CD14-positive monocyte (primary cell): ENCODE measurements at regions not wholly inside any gene's neighbourhood (a gene's known extent, or its start where the extent isn't known, plus 50 kb on each side); places are given as distances from the start of the nearest gene placed in this dataset.
"Not testable (repeated sequence)": the region's sequence is repeated elsewhere in the genome, so short reads cannot be mapped to it uniquely, and the experiment has no call there.

Source experiments
- DNase-seq, 3 donors: peaks; one replicate each; pipeline ENCODE4 v3.0.0-alpha.2; 2011 to 2022
- H2AFZ ChIP-seq: 2 replicates; pipeline ENCODE4 v1.6.0; 2012; ENCODE audit warnings: mild to moderate bottlenecking, low read depth, low read length, inconsistent platforms; ENCODE audit not compliant: insufficient read depth, poor library complexity, severe bottlenecking
- H3K27ac ChIP-seq, 2 donors: 1 replicate in 1 of 2; 2 replicates in 1 of 2; pipeline ENCODE4 v1.5.1; 2012 to 2013; ENCODE audit warnings: low read length in 2 of 2, control low read depth in 1 of 2, inconsistent platforms in 1 of 2, low read depth in 1 of 2, mild to moderate bottlenecking in 1 of 2
- H3K27me3 ChIP-seq, 2 donors: one replicate each; pipeline versions ENCODE4 v1.6.0 to v1.6.1; 2011 to 2013; ENCODE audit warnings: low read length in 2 of 2; ENCODE audit not compliant: control insufficient read depth in 2 of 2, insufficient read depth in 2 of 2
- H3K36me3 ChIP-seq, 2 donors: replicated peaks in 1 of 2; 1 replicate in 1 of 2; 2 replicates in 1 of 2; pipeline versions ENCODE4 v1.5.1 to v1.6.1; 2012 to 2013; ENCODE audit warnings: low read length in 2 of 2, control low read depth in 1 of 2, inconsistent platforms in 1 of 2, mild to moderate bottlenecking in 1 of 2; ENCODE audit not compliant: insufficient read depth in 2 of 2, control insufficient read depth in 1 of 2
- H3K4me1 ChIP-seq, 2 donors: 1 replicate in 1 of 2; 2 replicates in 1 of 2; pipeline versions ENCODE4 v1.5.1 to v1.6.1; 2012 to 2013; ENCODE audit warnings: low read length in 2 of 2, control low read depth in 1 of 2, inconsistent platforms in 1 of 2, mild to moderate bottlenecking in 1 of 2, moderate library complexity in 1 of 2; ENCODE audit not compliant: insufficient read depth in 2 of 2, control insufficient read depth in 1 of 2
- H3K4me2 ChIP-seq: replicated peaks from 2 replicates; pipeline ENCODE3; 2012; ENCODE audit warnings: low read length, moderate library complexity, mild to moderate bottlenecking; ENCODE audit not compliant: poor library complexity, severe bottlenecking; ENCODE audit errors: extremely low read depth
- H3K4me3 ChIP-seq, 3 experiments: fragments of 200-600 bp in 1 of 3; sonication (generic) in 1 of 3; replicated peaks in 1 of 3; 1 replicate in 2 of 3; 2 replicates in 1 of 3; pipeline ENCODE4 v1.5.1; 2011 to 2013; ENCODE audit warnings: low read length in 3 of 3, mild to moderate bottlenecking in 3 of 3, control low read depth in 2 of 3, low read depth in 2 of 3, inconsistent platforms in 1 of 3, moderate library complexity in 1 of 3
- H3K79me2 ChIP-seq: 2 replicates; pipeline ENCODE4 v1.6.0; 2012; ENCODE audit warnings: mild to moderate bottlenecking, control low read depth, inconsistent platforms, low read length, moderate library complexity; ENCODE audit not compliant: insufficient read depth
- H3K9ac ChIP-seq: 2 replicates; pipeline ENCODE4 v1.6.0; 2017; ENCODE audit warnings: low read length, mild to moderate bottlenecking; ENCODE audit not compliant: insufficient read depth, poor library complexity, severe bottlenecking
- H3K9me3 ChIP-seq, 2 donors: replicated peaks in 1 of 2; 1 replicate in 1 of 2; 2 replicates in 1 of 2; pipeline versions ENCODE4 v1.5.1 to v1.6.1; 2012 to 2013; ENCODE audit warnings: low read length in 2 of 2, control low read depth in 1 of 2; ENCODE audit not compliant: control insufficient read depth in 1 of 2, insufficient read depth in 1 of 2
- H4K20me1 ChIP-seq: 2 replicates; pipeline ENCODE4 v1.6.0; 2012; ENCODE audit warnings: mild to moderate bottlenecking, low read length, control low read depth, moderate library complexity; ENCODE audit not compliant: insufficient read depth
- H3K27ac Mint-ChIP-seq, 7 donors: one replicate each; pipeline ENCODE4 v1.8.0; 2020; ENCODE audit warnings: mild to moderate bottlenecking in 7 of 7, mixed read lengths in 7 of 7, moderate library complexity in 6 of 7, inconsistent platforms in 2 of 7
- H3K27me3 Mint-ChIP-seq, 3 donors: one replicate each; pipeline ENCODE4 v1.8.0; 2021 to 2022; ENCODE audit warnings: low read depth in 3 of 3, mild to moderate bottlenecking in 3 of 3, mixed read lengths in 3 of 3, moderate library complexity in 3 of 3, inconsistent platforms in 1 of 3
- H3K36me3 Mint-ChIP-seq, 2 donors: one replicate each; pipeline ENCODE4 v1.8.0; 2020; ENCODE audit warnings: mixed read lengths in 2 of 2, inconsistent platforms in 1 of 2, mild to moderate bottlenecking in 1 of 2
- H3K4me1 Mint-ChIP-seq: one replicate; pipeline ENCODE4 v1.8.0; 2020; ENCODE audit warnings: mild to moderate bottlenecking, mixed read lengths
- H3K4me3 Mint-ChIP-seq, 2 donors: one replicate each; pipeline ENCODE4 v1.8.0; 2020; ENCODE audit warnings: mild to moderate bottlenecking in 2 of 2, mixed read lengths in 2 of 2, moderate library complexity in 1 of 2
- H3K9me3 Mint-ChIP-seq, 7 donors: one replicate each; pipeline ENCODE4 v1.8.0; 2020 to 2022; ENCODE audit warnings: mixed read lengths in 7 of 7, mild to moderate bottlenecking in 6 of 7, moderate library complexity in 6 of 7, inconsistent platforms in 2 of 7
- CTCF ChIP-seq: fragments of 200-600 bp; IDR thresholded peaks from one replicate; pipeline ENCODE4 v1.8.0; 2022; ENCODE audit warnings: antibody characterized with exemption, mild to moderate bottlenecking
- WGBS: methylation state at CpG from one replicate; pipeline ENCODE4 v1.1.5; 2013; ENCODE audit warnings: missing lambda C conversion rate; ENCODE audit not compliant: insufficient coverage; 5-methylcytosine and 5-hydroxymethylcytosine counted together
- intact Hi-C, 2 donors: fragments of 100-400 bp; cut with micrococcal nuclease; formaldehyde crosslinking; loops; one replicate each; pipeline versions ENCODE4 v1.15.0 to v1.15.1; 2023

- H3K27ac ChIP-seq: no peak overlapping the region
- no peak overlapping the region for H3K27ac Mint-ChIP-seq
- no peaks in the 10 kb centered on the region for H3K79me2 ChIP-seq
- no peaks in the 10 kb centered on the region for H3K27me3 Mint-ChIP-seq
- TF ChIP-seq CTCF: no peak
- no peak overlapping the region for H3K4me2 ChIP-seq
- no peaks in the 10 kb centered on the region for H3K4me1 ChIP-seq
- 89% methylated on average over 2 of the region's 2 CpGs for WGBS
- no peaks in the 10 kb centered on the region for H4K20me1 ChIP-seq
- H3K9ac ChIP-seq: no peak overlapping the region
- no peaks in the 10 kb centered on the region for H3K27me3 ChIP-seq
- no peak overlapping the region for H3K4me3 ChIP-seq
- no peak overlapping the region for H3K4me3 Mint-ChIP-seq
- DNase-seq: no peak
- H3K4me1 Mint-ChIP-seq: no peaks in the 10 kb centered on the region
- peaks cover 0 to 1% of the 10 kb centered on the region in 2 donors for H3K9me3 ChIP-seq
- no peak overlapping the region for H2AFZ ChIP-seq
- intact Hi-C loops: no loop called here
- peaks cover 0 to 12% (median 4%) of the 10 kb centered on the region in 7 donors for H3K9me3 Mint-ChIP-seq
- no peaks in the 10 kb centered on the region for H3K36me3 Mint-ChIP-seq
- H3K36me3 ChIP-seq: no peaks in the 10 kb centered on the region
Measured at GRCh38 chr4:13750594-13750993, 123.1 kb upstream of the BOD1L1 start.

GRCh38 chr4:13761581-13761980 lies 134.1 kb upstream of the BOD1L1 start:
- H3K27ac ChIP-seq, H3K36me3 Mint-ChIP-seq, H3K4me3 ChIP-seq, H3K27me3 Mint-ChIP-seq, intact Hi-C loops, H3K9ac ChIP-seq, H3K4me1 Mint-ChIP-seq, H3K27ac Mint-ChIP-seq, H3K4me2 ChIP-seq, DNase-seq, H2AFZ ChIP-seq, H3K27me3 ChIP-seq, H4K20me1 ChIP-seq, H3K79me2 ChIP-seq, H3K36me3 ChIP-seq, H3K4me3 Mint-ChIP-seq, H3K4me1 ChIP-seq: not testable (repeated sequence)
- H3K9me3 ChIP-seq: peaks cover 9 to 14% of the 10 kb centered on the region in 2 donors
- 84% methylated on average over 8 of the region's 25 CpGs for WGBS
- peaks cover 12 to 31% (median 21%) of the 10 kb centered on the region in 7 donors for H3K9me3 Mint-ChIP-seq
